GM18870 (cell line): ENCODE measurements at regions not wholly inside any gene's neighbourhood (a gene's known extent, or its start where the extent isn't known, plus 50 kb on each side); places are given as distances from the start of the nearest gene placed in this dataset.

ENCODE experiments used
- ATAC-seq: cut with Tn5 transposase; IDR thresholded peaks from one replicate; pipeline ENCODE4 v1.9.1; 2021; ENCODE audit warnings: moderate library complexity; ENCODE audit not compliant: unreplicated experiment

DNA sequence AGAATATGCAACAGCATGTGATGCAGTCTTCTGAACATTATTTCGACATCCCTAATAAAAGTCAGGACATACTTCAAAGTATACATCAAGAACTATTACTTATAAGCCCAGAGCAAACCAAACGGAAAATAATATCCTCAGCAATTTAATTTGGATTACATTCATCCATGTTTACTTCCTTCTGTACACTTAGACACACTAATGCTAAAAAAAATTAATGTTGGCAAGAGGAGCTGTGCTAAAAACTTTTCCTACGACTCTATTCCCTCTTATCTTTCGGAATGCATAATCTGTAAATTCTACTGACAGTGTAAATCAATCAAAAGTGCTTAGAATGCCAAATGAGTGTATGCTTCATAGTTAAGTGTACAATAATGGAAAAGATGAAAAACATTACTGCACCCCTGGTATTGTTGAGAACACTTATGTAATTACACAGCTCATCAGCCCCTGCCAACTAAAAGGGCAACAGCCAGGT is 301.2 kb upstream of the HSF2 start:
- ATAC-seq: no peak

DNA sequence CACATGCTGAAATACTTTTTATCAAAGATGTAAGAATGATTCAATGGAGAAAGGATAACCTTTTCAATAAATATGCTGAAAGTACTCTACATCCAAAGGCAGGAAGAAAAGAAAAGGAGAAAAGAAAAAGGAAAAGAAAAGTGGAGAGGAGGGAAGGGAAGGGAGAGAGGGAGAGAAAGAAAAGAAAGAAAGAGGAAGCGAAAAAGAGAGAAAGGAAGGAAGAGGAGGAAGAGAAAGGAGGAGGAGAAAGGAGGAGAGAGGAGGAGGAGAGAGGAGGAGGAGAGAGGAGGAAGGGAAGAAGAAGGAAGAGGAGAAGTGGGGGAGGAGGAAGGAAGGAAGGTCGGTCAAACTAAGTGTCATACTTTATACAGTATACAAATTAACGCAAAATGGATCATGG is 297.4 kb upstream of the HSF2 start:
- ATAC-seq: no peak

- no peak for ATAC-seq
These were observed 292.1 kb upstream of the HSF2 start for GRCh38 chr6:122107256-122107852.

GRCh38 chr6:122109075-122109474 is 290.4 kb upstream of the HSF2 start:
- no peak for ATAC-seq

- ATAC-seq: no peak
These were observed 284.7 kb upstream of the HSF2 start for GRCh38 chr6:122114717-122115116.

DNA sequence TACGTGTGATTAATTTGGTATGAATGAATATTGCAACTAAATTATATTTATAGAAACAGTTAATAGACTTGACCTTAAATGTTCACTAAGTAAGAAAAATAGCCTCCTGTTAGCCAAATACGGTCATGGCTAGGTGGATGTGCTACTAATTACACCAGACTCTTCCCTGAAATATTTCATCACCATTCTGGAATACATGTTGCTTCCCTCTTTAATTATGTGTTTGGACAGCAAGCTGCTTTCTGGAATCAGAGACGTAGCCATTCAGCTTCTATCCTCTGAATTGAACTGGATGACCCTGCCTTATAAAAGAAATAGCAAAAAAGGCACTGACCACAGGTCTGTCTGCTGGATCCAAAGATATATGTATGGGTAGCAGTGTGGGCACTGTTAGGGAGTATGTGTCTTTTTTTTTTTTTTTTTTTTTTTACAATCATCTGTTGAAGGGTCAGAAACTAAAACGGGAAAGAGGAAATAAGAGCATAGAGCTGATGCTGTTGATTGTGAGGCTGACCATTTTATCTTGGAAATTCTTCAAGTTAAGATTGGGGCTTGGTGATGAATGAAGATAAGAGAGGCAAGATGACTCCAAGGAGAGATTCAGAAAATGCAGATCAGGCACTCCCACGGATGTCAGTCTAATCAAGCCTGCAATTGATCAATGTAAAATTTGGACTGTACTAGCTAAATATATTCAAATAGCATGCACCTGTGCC is 283.2 kb upstream of the HSF2 start:
- no peak for ATAC-seq

DNA sequence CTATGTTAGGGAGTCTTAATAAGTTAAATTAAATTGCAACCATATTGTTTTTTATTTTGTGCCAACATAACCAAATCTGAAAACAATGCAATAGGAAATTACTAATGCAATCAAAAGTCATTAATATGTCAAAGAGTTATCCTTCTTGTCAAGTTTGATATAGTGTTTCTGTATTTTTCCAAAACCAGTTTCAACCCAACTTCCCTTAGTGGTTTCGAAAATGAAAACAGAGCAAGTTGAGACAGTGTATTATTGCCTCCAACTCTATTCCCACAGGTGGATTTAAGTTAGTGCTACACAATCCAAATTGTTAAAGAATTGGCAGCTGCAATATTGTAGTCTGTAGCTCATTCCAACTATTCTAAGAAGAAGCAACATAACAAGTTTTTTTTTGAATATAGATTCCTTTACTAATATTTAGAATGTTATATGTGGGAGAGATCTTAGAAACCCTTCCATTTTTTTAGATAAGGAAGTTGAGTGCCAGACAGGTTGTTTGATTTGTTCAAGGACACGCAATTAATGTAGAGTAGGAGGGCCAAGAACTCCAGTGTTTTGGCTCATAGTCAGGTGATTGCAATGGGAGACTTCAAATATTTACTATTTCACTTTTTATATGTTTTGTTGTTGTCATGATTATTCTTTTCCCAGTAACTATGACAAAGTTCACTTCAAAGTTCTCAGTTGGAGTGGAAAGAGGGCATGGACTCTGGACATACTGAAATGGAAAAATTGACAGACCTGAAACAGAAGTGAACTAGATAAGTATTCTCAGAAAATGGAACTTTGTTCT is 282.4 kb upstream of the HSF2 start:
- ATAC-seq: no peak

DNA sequence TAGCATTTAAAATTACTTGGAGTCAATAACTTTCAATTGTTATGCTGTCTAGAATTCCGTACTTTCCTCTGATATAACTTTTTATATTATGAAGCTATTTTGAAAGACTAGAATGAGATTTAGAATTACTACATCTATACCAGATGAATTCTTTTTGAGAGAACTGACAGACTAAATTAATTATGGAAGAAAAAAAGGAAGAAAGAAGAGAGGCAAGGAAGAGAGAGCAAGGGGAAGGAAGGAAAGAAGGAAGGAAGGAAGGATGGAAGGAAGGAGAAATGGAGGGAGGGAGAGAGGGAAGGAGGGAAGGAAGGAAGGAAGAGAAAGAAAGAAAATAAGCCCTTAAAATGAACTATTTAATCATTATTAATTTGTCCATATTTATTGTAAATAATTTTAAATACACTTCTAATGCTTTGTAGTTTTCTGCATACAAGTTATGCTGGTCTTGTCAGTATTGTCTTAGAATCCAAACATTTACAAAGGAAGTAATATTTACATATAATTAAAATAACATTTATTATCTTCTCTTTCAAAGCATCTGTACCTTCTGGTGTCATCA is 280.4 kb upstream of the HSF2 start:
- ATAC-seq: no peak

DNA sequence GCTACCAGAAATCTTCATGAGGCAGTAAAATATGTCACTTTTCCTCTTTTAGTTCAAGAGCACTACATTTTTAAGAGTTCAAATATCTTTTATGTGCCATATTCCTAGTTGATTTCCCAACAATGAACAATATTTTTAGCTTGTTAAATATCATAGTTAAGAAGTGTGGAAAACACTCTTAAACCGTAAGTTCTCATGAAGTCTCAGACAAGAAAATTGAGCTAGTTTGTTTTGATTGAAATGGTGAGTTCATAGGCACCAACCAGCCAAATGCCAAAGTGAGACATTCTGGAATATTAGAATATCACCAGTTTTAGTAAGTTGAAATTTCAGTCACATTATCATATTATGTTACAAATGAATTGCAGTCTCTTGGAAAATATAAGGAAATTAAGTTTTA is 277.2 kb upstream of the HSF2 start:
- no peak for ATAC-seq

DNA sequence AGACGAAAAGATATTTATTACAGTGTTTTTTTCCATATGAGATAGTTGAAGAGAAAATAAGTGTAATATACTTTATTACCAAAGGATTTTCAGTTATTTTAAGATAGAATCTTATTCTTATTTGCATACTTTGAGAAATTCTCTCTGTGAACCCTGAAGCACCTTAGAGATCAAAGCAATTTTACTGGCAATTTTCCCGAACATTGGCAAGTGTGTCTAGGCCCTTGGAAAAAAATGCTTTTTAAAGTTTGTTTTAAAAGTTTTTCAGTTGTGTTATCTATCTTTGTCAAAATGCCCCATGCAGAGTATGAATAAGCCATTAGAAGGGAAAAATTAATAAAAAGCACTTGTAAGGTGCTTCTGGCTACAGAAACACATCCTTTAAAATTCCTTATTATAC is 276.8 kb upstream of the HSF2 start:
- no peak for ATAC-seq

DNA sequence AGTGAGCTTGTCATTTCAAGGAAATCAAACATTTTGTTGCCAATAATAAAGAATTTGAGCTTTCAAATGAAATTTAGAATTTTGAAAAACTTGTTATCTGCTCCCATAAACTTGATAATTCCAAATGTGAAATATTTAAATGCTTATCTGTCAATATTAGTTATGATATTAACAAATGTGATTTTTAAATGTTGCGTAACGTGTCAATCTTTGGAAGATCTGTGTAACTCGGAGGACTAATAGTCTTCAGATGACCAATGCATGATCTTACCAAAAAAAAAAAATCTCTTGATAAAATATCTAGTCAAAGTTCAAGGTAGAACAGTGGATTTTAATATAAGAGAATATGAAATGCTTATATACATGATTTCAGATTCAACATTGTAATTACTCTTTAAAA is 274.5 kb upstream of the HSF2 start:
- ATAC-seq: no peak

DNA sequence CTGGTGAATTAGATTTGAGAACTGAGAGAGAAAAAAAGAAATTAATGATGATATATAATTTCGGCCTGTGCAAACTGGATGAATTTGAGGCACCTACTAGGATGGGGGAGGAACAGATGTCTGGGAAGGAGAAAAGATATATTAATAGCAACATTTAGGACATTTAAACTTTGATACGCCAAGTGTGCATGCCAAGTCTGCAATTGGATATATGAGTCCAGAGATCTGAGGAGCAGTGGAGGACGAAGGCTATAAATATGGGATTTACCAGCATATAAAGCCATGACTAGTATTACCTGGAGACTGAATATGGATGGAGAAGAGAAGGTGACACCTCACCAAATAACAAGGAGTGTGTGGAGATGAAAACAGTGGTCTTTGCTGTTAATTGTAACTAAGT is 272.6 kb upstream of the HSF2 start:
- no peak for ATAC-seq

GRCh38 chr6:122128445-122128844 is 271.0 kb upstream of the HSF2 start:
- ATAC-seq: no peak

- ATAC-seq: no peak
These were observed 270.0 kb upstream of the HSF2 start for GRCh38 chr6:122129313-122130025.

GRCh38 chr6:122130026-122130348 is 269.5 kb upstream of the HSF2 start:
- ATAC-seq: no peak

DNA sequence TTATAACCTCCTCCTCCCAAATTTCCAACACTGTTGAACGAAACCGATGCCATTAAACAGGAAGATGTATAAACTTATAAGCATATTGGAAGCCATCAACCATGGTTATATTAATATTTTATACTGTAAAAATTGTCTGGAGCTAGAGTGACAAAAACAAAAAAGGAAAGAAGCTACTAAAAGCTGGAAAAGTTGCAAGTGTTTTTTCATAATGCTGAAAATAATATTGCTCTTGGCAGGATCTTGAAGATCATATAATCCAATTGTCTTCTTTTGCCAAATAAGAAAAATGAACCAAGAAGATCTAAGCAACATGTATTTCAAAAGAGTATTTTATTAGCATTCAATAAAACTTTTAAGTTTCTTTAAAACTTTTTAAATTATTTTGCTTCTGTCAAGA is 268.9 kb upstream of the HSF2 start:
- no peak for ATAC-seq

DNA sequence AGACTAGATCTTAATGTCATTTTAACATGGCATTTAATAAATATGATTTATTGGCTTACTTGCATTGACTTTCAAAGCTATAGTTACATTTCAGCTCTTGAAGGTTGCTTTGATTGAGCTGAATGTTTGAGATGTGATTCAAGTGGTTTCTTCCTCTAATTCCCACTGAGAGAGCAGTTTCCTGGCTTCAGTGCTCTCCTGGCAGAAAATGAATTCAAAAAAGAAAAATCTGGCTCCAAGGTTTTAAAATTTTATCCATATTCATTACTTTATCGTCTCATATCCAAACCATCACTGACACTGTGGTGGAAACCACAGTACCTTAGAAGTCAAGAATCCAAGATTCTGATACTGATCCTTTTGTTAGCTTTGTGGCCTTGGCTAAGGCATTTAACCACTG is 263.1 kb upstream of the HSF2 start:
- ATAC-seq: no peak

- no peak for ATAC-seq
These were observed 259.4 kb upstream of the HSF2 start for GRCh38 chr6:122140031-122140430.

GRCh38 chr6:122141246-122141645 is 258.2 kb upstream of the HSF2 start:
- ATAC-seq: no peak

GRCh38 chr6:122143813-122144601 is 255.4 kb upstream of the HSF2 start:
- no peak for ATAC-seq
